SK-N-SH (cell line): ENCODE measurements at regions not wholly inside any gene's neighbourhood (a gene's known extent, or its start where the extent isn't known, plus 50 kb on each side); places are given as distances from the start of the nearest gene placed in this dataset.

Source experiments
- CTCF ChIA-PET: fragments of 300-600, 350-600 bp; formaldehyde crosslinking; extraction: SDS; loops from one replicate; lab custom pipeline; 2021; lab: Yijun Ruan, JAX
- POLR2A ChIA-PET: fragments of 350-600 bp; sonication (Branson Sonifier 250); formaldehyde crosslinking; extraction: SDS; loops from one replicate; lab custom pipeline; 2020; ENCODE audit warnings: antibody characterized with exemption, inconsistent platforms; lab: Yijun Ruan, JAX
- DNase-seq: peaks from one replicate; pipeline ENCODE4 v3.0.0; 2012
- H2AFZ ChIP-seq: fragments of 200-600 bp; sonication (generic); 2 replicates; pipeline ENCODE4 v1.8.1; 2016; ENCODE audit warnings: antibody characterized with exemption, mild to moderate bottlenecking, low read depth
- H3F3A ChIP-seq: fragments of 200-600 bp; sonication (generic); replicated peaks from 2 replicates; pipeline ENCODE3; 2016; ENCODE audit warnings: antibody characterized with exemption, mild to moderate bottlenecking; ENCODE audit not compliant: insufficient read depth
- H3K27ac ChIP-seq, 2 experiments: fragments of 200-500 bp in 1 of 2; fragments of 200-600 bp in 1 of 2; sonication (Bioruptor generic) in 1 of 2; sonication (generic), shearing (Covaris generic) in 1 of 2; 2 replicates each; pipeline versions ENCODE4 v1.5.1 to v1.6.1; 2014 to 2016; ENCODE audit warnings: low read depth in 2 of 2, inconsistent platforms in 1 of 2, low read length in 1 of 2, mild to moderate bottlenecking in 1 of 2, mixed read lengths in 1 of 2
- H3K27me3 ChIP-seq: fragments of 200-600 bp; sonication (generic), shearing (Covaris generic); 2 replicates; pipeline ENCODE4 v1.6.1; 2016; ENCODE audit warnings: mixed run types; ENCODE audit not compliant: insufficient read depth
- H3K36me3 ChIP-seq, 2 experiments: fragments of 200-500 bp in 1 of 2; fragments of 200-600 bp in 1 of 2; sonication (Bioruptor generic) in 1 of 2; sonication (generic) in 1 of 2; replicated peaks in 1 of 2; 2 replicates each; pipeline versions ENCODE3 to v1.5.1; 2014 to 2016; ENCODE audit warnings: low read length in 1 of 2, mild to moderate bottlenecking in 1 of 2; ENCODE audit not compliant: insufficient read depth in 2 of 2, control insufficient read depth in 1 of 2
- H3K4me1 ChIP-seq, 2 experiments: fragments of 200-500 bp in 1 of 2; fragments of 200-600 bp in 1 of 2; sonication (Bioruptor generic) in 1 of 2; sonication (generic), shearing (Covaris generic) in 1 of 2; 2 replicates each; pipeline versions ENCODE4 v1.5.1 to v1.6.1; 2014 to 2016; ENCODE audit warnings: low read depth in 1 of 2, low read length in 1 of 2, mixed run types in 1 of 2; ENCODE audit not compliant: insufficient read depth in 2 of 2, control insufficient read depth in 1 of 2
- H3K4me2 ChIP-seq: fragments of 200-600 bp; sonication (generic), shearing (Covaris generic); 2 replicates; pipeline ENCODE4 v1.6.1; 2017; ENCODE audit warnings: mixed run types
- H3K4me3 ChIP-seq, 2 experiments: fragments of 200-500 bp in 1 of 2; fragments of 200-600 bp in 1 of 2; sonication (Bioruptor generic) in 1 of 2; sonication (generic), shearing (Covaris generic) in 1 of 2; 2 replicates each; pipeline versions ENCODE4 v1.5.1 to v1.8.1; 2014 to 2016; ENCODE audit warnings: low read depth in 2 of 2, inconsistent platforms in 1 of 2, low read length in 1 of 2, mild to moderate bottlenecking in 1 of 2, mixed read lengths in 1 of 2, moderate library complexity in 1 of 2
- H3K79me2 ChIP-seq: fragments of 200-600 bp; sonication (generic); 2 replicates; pipeline ENCODE4 v1.8.1; 2017; ENCODE audit warnings: mild to moderate bottlenecking; ENCODE audit not compliant: insufficient read depth
- H3K9ac ChIP-seq: fragments of 200-600 bp; sonication (generic); 2 replicates; pipeline ENCODE4 v1.6.1; 2017; ENCODE audit warnings: mixed run types
- H3K9me2 ChIP-seq: fragments of 200-600 bp; sonication (generic); 2 replicates; pipeline ENCODE4 v1.6.1; 2017; ENCODE audit warnings: mixed run types
- H3K9me3 ChIP-seq: fragments of 200-600 bp; sonication (generic); 2 replicates; pipeline ENCODE4 v1.6.1; 2017; ENCODE audit warnings: mixed run types, mild to moderate bottlenecking, moderate library complexity
- H4K20me1 ChIP-seq: fragments of 200-600 bp; sonication (generic); 2 replicates; pipeline ENCODE4 v1.6.1; 2017; ENCODE audit warnings: mild to moderate bottlenecking, mixed run types; ENCODE audit not compliant: insufficient read depth
- CHD2 ChIP-seq: fragments of 150-350 bp; IDR thresholded peaks from 2 replicates; pipeline ENCODE4 v1.6.1; 2018; ENCODE audit warnings: low read length; ENCODE audit not compliant: partially characterized antibody
- CTCF ChIP-seq: fragments of 200-600 bp; sonication (generic); IDR thresholded peaks from 2 replicates; pipeline ENCODE4 v1.6.1; 2017; ENCODE audit warnings: antibody characterized with exemption, mild to moderate bottlenecking, moderate library complexity
- ELF1 ChIP-seq: IDR thresholded peaks from 2 replicates; pipeline ENCODE4 v1.4.0; 2012
- EP300 ChIP-seq, 2 experiments: IDR thresholded peaks; 2 replicates each; pipeline versions ENCODE4 v1.4.0 to v1.6.1; 2012; ENCODE audit warnings: borderline replicate concordance in 1 of 2, low read depth in 1 of 2, low read length in 1 of 2
- EZH2phosphoT487 ChIP-seq: fragments of 200-600 bp; sonication (generic); IDR thresholded peaks from 2 replicates; pipeline ENCODE4 v1.6.1; 2017; ENCODE audit warnings: low read depth, mixed run types, mild to moderate bottlenecking, antibody characterized with exemption, moderate library complexity, borderline replicate concordance
- IRF3 ChIP-seq: fragments of 150-350 bp; IDR thresholded peaks from 2 replicates; pipeline ENCODE4 v1.6.1; 2016; ENCODE audit warnings: mild to moderate bottlenecking, low read depth, low read length
- MAX ChIP-seq: IDR thresholded peaks from 2 replicates; pipeline ENCODE4 v1.4.0; 2012; ENCODE audit warnings: low read depth
- PBX3 ChIP-seq: IDR thresholded peaks from 2 replicates; pipeline ENCODE4; 2012
- REST ChIP-seq: IDR thresholded peaks from 2 replicates; pipeline ENCODE4 v1.6.1; 2012; ENCODE audit warnings: mild to moderate bottlenecking, low read depth, low read length, moderate library complexity
- RXRA ChIP-seq: IDR thresholded peaks from 2 replicates; pipeline ENCODE4 v1.4.0; 2012; ENCODE audit warnings: low read depth, mild to moderate bottlenecking, borderline replicate concordance
- SMC3 ChIP-seq: IDR thresholded peaks from 2 replicates; pipeline ENCODE4 v1.6.1; 2012; ENCODE audit warnings: low read depth, low read length, improper control_type of control experiment
- TAF1 ChIP-seq: IDR thresholded peaks from 2 replicates; pipeline ENCODE4 v1.6.1; 2012; ENCODE audit warnings: low read depth, mild to moderate bottlenecking, low read length, moderate library complexity, borderline replicate concordance
- WGBS: methylation state at CpG from one replicate; pipeline ENCODE4 v1.1.6; 2017; ENCODE audit warnings: low lambda C conversion rate; 5-methylcytosine and 5-hydroxymethylcytosine counted together

GRCh38 chr10:76774987-76775603 lies 862.5 kb downstream of the KCNMA1 start:
- DNase-seq: no peak
- Histone ChIP-seq H3F3A (no peaks in the 10 kb centered on the region), H3K27ac (no peak overlapping the region), H3K36me3 (no peaks in the 10 kb centered on the region), H3K9me2 (no peaks in the 10 kb centered on the region), H3K4me1 (peaks cover 0 to 10% of the 10 kb centered on the region in 2 experiments; a peak in 2 of 4 replicates), H2AFZ (no peak overlapping the region), H4K20me1 (no peaks in the 10 kb centered on the region), H3K9me3 (no peaks in the 10 kb centered on the region), H3K27me3 (no peaks in the 10 kb centered on the region), H3K4me2 (no peak overlapping the region), H3K4me3 (no peak overlapping the region), H3K9ac (no peak overlapping the region), H3K79me2 (no peaks in the 10 kb centered on the region)
- WGBS: 66% methylated on average over 4 of the region's 4 CpGs
- ChIA-PET CTCF (no interaction called here), POLR2A (no interaction called here)
- no peak for TF ChIP-seq RXRA
- no peak for TF ChIP-seq TAF1
- TF ChIP-seq PBX3: no peak
- no peak for TF ChIP-seq REST
- no peak for TF ChIP-seq MAX
- no peak for TF ChIP-seq CTCF
- no peak for TF ChIP-seq SMC3
- TF ChIP-seq CHD2: no peak
- TF ChIP-seq EZH2phosphoT487: no peak
- TF ChIP-seq EP300 (IDR thresholded peaks at IDR 0.05; ENCODE audit: borderline replicate concordance in 1 of 2, low read depth in 1 of 2, low read length in 1 of 2): no peak
- no peak for TF ChIP-seq IRF3
- TF ChIP-seq ELF1: no peak
